Right renal cortex interstitium (tissue), 3 donors: ENCODE measurements at regions not wholly inside any gene's neighbourhood (a gene's known extent, or its start where the extent isn't known, plus 50 kb on each side); places are given as distances from the start of the nearest gene placed in this dataset.

Source experiments
- DNase-seq, 3 donors: peaks; one replicate each; pipeline ENCODE4 v3.0.0-alpha.2; 2013; ENCODE audit warnings: low read depth in 3 of 3, low spot score in 2 of 3

- DNase-seq, result peak in 2 of 3 donors; percentile 15 to 27
Observed at GRCh38 chr3:159586571-159587202, 401.9 kb upstream of the IL12A start.

- DNase-seq, result no peak
Observed at GRCh38 chr3:159593927-159594605, 394.6 kb upstream of the IL12A start.

DNA sequence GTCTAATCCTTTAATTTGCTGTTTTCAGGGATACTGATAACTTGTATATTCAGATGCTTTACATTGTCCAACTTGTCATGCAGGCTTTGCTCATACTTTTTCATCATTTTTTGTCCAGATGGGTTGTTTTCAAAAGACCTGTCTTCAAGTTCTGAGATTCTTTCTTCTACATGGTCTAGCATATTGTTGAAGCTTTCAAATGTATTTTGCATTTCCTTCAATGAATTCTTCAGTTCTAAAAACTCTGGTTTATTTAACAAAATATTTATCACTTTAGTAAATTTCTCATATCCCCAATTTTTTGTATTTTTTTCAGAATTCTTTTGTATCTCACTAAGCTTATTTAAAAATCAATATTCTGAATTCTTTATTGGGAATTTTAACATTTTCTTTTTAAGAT lies 388.3 kb upstream of the IL12A start:
- no peak for DNase-seq

DNA sequence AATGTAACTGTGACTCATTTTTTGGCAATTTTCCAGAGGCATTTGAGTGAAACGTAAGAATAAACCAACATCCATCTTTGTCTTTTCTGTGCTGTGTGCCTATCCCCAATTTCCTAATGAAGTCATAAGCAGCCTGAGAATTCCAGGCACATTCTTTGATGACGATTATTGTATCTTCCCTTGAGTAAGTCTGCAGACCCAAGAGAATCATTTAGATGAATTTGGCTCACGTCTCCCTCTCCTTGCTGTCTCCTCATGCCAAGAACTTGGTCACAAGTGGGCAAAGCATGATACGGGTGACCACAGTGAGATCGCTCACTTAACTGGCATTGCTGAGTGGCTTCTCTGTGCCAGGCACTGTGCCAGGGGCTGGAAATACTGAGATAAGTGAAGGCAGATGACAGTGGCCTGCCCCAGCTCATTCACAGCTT lies 384.5 kb upstream of the IL12A start:
- DNase-seq, result no peak

- DNase-seq, result no peak
Observed at GRCh38 chr3:159605101-159605500, 383.5 kb upstream of the IL12A start.

DNA sequence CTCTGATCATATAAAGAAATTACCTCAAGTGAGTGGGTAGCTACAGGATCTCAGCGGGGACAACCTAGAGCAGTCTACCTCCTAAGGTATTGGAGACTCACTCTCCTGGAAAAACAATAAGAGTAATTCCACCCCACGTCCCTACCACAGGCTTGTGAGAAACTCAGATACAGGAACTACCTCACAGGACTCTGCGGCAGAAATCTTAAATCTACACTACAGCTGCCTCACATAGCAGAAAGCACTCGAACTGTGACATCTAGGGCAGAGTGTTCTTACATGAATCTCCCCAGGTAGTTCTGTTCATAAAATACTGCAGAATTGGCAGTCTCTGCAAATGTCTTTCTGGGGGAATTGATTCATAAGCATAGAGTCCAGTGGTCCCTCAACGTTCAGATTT lies 382.9 kb upstream of the IL12A start:
- DNase-seq, result no peak

DNA sequence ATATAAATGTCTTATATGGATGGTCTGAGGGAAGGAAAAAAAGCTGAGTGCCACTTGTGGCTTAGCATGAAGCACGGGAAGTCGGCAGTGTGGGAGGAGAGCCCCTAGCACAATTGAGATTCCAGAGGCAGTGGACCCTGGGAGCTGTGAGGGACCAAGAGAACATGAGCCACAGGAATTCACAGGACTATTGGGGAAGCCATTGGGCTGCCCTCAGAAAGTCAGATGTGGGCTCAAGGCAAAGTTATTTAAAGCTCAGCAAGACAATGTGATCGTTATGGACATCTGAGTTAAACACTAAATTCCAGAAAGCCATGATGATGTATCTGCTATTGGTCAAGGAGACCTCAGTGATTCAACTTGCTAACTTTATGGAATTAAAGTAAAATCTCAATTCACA lies 380.8 kb upstream of the IL12A start:
- DNase-seq, result no peak

- DNase-seq, result no peak
Observed at GRCh38 chr3:159608311-159608710, 380.3 kb upstream of the IL12A start.

DNA sequence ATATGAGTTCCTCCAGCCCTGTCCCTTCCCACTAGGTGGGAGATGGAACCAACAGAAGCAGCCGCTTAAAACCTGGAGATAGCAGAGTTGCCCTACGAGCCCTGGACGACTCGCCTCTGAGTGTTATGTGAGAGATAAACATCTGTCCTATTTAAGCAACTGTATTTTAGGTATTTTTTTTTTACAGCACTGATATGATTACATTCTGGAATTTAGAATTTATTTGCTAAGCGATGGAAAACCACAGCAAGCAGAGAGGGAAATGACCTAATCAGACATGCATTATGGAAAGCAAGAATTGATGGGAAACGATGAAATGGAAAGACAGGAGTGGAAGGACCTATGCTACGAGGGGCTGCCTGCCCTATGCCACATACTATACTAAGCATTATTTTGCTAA lies 379.0 kb upstream of the IL12A start:
- no peak for DNase-seq

- DNase-seq, result no peak
Observed at GRCh38 chr3:159616234-159616825, 372.3 kb upstream of the IL12A start.

DNA sequence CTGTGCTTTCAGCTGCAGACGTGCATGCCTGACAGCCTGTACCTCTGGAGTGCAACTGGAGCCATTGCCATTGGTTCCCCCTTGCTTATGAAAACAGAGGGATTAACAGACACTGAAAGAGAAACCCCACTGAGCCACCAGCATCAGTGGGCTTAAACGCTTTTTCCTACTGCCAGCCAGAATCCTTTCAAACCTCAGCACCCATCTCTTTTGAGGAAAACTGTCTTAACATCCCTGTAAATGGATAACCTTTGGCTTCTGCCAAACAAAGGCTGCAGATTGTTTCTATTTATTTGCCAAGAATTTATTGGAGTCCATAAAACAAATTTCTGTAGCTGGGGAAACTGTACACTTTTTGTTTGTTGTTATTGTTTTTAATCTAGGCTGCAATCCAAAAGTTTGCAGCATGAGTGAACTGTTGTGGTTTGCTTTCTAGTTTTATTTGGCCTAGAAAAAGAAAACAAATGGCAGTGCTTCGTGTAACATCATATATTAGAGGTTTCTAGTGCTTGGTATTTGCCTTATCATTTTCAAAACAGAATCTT lies 369.2 kb upstream of the IL12A start:
- DNase-seq, result peak; percentile 25 to 48 (median 47)

DNA sequence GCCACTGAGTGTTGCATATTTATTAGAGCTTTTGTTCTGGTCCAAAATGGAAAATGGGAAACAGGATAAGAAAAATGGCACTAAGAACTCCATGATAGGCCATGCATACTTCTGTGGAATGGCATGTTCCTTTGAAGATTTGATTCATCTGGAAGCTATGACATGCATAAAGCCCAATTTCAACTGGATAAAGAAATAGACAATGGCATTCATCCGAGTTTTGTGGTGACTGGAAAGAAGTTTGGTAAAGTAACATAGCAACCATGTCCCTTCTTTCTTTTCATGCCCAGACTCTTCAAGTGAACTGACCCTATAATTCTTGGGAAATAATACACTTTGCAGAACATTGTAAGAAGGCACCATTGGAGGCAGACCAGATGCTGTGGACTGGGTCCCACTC lies 368.4 kb upstream of the IL12A start:
- no peak for DNase-seq

GRCh38 chr3:159620873-159621272 lies 367.8 kb upstream of the IL12A start:
- DNase-seq, result no peak

GRCh38 chr3:159624616-159625015 lies 364.0 kb upstream of the IL12A start:
- no peak for DNase-seq

DNA sequence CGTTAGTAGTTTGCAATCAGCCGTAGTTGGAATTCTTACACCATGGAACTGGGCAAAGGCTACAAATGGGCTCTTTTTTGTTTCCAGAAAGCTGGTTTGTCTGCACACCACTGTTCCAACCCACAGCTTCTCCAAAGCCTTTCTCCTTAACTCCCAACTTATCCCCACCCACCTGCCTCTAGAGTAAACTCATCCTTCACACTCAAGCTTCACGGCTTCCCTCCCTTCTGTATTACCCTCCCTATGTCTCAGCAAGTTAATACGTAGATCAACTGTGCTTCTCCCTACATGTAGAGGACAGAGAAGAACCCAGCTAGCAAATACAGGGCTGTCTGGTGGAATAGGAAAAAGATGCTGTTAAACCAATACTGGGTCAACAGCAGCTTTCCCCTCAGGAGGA lies 363.0 kb upstream of the IL12A start:
- DNase-seq, result no peak

- DNase-seq, result no peak
Observed at GRCh38 chr3:159626598-159626997, 362.0 kb upstream of the IL12A start.

GRCh38 chr3:159627229-159627628 lies 361.4 kb upstream of the IL12A start:
- DNase-seq, result no peak

DNA sequence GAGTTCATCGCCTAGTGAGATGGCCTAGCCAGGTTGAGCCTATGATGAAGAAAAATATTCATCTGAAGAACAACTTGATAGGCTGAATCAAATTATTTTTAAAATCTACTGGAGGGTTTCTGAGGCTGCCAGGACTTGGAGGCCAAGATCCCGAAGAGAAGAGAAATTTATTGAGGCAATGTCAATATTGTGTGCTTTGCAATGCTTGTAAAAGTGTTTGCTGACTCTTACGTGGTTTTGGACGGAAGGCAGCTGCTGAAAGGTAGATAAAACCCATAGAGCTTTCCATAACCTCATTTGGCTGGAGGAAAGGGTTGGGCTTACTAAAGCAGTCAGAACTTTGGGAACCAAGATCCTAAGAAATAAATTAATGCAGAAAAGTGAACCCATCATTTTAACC lies 361.0 kb upstream of the IL12A start:
- no peak for DNase-seq

- DNase-seq, result no peak
Observed at GRCh38 chr3:159629329-159630084, 359.1 kb upstream of the IL12A start.

DNA sequence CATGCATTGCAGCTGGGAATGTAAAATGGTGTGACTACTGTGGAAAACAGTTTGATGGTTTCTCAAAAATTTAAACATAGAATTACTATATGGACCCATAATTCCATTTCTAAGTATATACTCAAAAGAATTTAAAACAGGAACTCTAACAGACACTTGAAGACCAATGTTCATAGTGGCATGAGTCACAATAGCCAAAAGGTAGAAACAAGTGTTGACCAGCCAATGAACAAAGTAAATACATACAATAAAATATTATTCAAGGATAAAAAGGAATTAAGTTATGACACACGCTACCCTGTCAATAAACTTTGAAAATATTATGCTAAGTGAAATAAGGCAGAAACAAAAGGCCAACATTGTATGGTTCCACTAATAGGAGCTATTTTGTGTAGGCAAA lies 357.4 kb upstream of the IL12A start:
- DNase-seq, result no peak

DNA sequence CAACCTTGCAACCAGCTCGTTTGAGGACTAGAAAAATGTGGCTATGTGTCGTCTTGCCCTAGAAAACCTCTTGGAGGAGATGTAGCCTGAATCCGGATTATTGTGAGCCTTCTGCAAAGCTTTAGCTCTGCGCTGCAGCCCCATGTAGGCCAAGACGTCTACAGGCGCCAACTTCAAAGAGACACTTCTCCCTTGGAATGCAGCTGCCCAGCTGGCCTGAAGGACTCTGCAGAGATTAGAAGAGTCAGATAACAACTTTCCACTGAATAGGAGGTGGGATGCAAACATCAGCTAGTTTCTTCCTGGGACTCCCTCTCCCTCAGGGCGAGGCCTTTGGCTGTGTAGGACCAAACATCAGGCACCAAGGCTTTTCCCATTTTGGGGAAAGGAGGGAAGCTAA lies 356.5 kb upstream of the IL12A start:
- no peak for DNase-seq
